Hepatocyte (in vitro differentiated cells): ENCODE measurements at regions not wholly inside any gene's neighbourhood (a gene's known extent, or its start where the extent isn't known, plus 50 kb on each side); places are given as distances from the start of the nearest gene placed in this dataset.

Source experiments
- EZH2 ChIP-seq: fragments of 200-600 bp; sonication (generic); IDR thresholded peaks from 2 replicates; pipeline ENCODE4 v1.6.1; 2016; ENCODE audit warnings: antibody characterized with exemption, mild to moderate bottlenecking, borderline replicate concordance
- EZH2phosphoT487 ChIP-seq: fragments of 200-600 bp; sonication (generic); IDR thresholded peaks from one replicate; pipeline ENCODE4 v1.6.1; 2018; ENCODE audit warnings: antibody characterized with exemption, mild to moderate bottlenecking, low read depth, moderate library complexity; ENCODE audit not compliant: unreplicated experiment, severe bottlenecking
- TF ChIP-seq, protein P1 (sequence below): fragments of 200-600 bp; sonication (generic); IDR thresholded peaks from 2 replicates; pipeline ENCODE4 v1.5.1; 2016; ENCODE audit warnings: antibody characterized with exemption, mild to moderate bottlenecking; ENCODE audit not compliant: poor library complexity

DNA sequence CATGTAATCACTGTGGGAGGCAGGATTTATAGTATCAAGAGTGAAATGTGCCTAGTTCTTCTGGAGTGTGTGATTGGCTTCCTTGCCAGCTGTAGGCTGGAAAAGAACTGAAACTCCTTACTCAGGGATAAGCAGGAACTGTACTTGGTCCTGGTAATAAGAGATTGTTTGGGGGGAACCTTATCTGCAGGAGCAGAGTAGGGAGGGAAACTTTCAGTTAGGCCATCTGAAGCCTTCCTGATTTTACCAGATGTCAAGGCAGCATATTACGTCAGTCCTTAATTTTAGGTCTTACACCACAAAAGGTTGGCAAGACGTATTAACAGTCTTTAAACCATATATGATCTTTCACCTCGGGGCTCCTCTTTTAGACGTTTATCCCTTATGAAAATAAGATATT, 231.5 kb upstream of the FMR1 start:
- TF ChIP-seq, protein P1, sequence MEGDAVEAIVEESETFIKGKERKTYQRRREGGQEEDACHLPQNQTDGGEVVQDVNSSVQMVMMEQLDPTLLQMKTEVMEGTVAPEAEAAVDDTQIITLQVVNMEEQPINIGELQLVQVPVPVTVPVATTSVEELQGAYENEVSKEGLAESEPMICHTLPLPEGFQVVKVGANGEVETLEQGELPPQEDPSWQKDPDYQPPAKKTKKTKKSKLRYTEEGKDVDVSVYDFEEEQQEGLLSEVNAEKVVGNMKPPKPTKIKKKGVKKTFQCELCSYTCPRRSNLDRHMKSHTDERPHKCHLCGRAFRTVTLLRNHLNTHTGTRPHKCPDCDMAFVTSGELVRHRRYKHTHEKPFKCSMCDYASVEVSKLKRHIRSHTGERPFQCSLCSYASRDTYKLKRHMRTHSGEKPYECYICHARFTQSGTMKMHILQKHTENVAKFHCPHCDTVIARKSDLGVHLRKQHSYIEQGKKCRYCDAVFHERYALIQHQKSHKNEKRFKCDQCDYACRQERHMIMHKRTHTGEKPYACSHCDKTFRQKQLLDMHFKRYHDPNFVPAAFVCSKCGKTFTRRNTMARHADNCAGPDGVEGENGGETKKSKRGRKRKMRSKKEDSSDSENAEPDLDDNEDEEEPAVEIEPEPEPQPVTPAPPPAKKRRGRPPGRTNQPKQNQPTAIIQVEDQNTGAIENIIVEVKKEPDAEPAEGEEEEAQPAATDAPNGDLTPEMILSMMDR: no peak
- no peak for TF ChIP-seq EZH2
- no peak for TF ChIP-seq EZH2phosphoT487
